ENCODE measurements at regions not wholly inside any gene's neighbourhood (a gene's known extent, or its start where the extent isn't known, plus 50 kb on each side); places are given as distances from the start of the nearest gene placed in this dataset.

DNA sequence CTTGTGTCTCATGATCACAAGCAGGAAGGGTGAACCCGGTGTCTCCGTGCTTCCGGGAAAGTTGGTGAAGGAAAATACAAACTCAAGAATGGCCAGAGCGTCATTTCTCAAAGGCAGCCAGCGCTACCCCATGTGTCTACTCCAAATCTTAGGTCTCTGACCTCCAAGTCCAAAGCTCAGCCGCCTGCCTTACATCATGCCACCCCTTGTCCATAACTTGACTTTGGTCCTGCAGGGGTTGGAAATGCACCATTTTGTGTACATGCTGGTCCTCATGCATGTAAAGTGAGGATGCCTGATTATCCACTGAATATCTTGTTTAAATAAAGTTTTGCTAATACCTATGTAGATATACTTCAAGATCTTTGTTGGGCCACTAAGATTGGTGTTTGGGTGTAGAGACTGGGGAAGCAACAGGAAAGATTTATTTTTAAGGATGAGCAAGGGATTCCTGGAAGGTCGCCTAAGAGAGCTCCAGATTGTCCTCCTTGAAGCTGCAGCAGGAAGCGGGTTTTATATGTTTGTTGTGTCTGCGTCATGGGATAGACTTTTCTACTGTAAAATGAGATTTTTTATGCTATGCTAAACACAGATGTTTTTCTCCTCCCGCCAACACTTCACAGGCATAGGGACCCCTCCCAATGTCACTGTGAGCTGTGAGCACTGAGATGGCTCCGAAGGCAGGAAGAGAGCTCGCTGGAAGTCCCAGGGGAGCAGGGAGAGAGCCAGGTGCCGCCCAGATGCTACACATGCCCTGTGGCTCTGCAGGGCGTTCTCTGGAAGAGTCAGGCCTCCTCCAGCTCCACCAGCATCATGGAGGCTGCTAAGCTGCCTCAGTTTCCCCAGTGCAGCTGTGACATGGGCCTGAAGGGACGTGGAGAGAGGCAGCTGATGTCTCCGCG is 176.2 kb upstream of the HDAC4 start:
- no peak for DNase-seq (ENCODE audit: low read depth, low spot score)

DNA sequence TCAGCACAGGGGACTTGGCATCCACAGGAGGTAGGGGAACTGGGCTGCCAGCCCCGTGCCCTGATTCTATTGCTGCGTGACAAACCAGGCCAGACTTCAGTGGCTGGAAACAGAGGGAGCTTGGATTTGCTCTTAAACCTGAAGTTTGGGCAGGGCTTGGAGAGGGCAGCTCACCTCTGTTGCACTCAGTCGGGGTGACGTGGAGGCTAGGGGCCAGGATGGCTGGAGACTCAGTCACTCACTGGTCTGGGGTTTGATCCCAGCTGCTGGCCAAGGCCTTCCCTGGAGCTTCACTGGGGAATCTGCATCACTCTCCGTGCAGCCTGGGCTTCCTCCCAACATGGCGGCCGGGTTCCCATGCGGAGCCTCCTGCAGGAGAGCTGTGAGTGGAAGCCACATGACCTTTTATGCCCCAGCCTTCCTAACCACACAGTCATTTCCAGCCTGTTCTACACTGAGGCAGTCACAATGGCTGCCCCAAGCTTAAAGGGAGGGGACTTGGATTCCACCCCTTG is 175.2 kb upstream of the HDAC4 start:
- no peak for DNase-seq (ENCODE audit: low read depth, low spot score)

DNA sequence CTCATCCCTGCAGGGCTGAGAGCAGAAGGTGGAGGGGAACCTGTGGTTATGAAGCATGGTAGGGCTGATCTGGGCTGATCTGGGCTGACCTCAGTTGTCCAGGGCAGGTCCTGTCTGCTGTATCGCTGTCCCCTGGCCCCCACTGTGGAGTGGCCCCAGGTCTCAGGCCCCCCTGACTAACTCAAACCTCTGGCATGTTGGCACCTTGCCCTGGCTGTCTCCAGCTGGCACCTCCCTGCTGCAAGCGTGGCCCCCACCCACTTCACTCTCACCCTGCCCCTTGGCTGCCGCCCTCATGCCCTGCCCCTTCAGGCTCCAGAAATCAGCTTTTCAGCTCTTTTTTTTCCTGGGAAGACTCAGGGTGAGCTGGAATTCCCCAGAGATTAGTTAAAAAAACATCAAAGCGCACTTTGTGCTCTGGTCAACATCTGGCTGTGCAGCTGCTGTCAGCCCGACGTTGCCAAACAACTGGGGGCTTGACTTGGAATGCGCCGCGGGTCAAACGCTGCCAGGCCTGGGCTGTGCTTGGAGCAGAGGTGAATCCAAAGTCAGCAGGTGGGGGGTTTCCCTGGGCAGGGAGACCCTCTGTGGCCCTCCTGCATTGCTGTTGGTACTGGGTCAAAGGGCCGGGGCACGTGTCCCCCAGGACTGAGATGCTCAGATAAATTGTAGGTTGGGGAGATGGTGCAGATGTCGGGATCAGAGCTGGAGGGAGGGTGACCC is 173.8 kb upstream of the HDAC4 start:
- DNase-seq (ENCODE audit: low read depth, low spot score): no peak

DNA sequence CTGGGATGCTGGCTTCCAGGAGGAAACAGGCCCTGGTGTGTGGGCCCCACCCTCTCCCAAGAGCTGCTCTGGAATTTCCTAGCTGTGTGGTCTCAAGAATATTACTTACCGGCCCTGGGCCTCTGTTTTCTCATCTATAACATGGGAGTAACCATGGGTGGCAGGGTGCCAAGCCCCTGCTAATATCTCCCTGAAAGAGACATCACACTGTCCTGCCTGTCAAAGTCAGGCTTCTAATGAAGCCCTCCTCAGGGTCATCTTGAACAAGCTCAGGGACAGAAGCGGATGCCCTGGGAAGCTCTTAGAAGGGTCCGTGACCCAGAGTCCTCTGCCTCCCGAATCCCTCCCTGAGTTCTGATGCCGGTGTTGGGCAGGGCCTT is 173.2 kb upstream of the HDAC4 start:
- no peak for DNase-seq (ENCODE audit: low read depth, low spot score)

DNA sequence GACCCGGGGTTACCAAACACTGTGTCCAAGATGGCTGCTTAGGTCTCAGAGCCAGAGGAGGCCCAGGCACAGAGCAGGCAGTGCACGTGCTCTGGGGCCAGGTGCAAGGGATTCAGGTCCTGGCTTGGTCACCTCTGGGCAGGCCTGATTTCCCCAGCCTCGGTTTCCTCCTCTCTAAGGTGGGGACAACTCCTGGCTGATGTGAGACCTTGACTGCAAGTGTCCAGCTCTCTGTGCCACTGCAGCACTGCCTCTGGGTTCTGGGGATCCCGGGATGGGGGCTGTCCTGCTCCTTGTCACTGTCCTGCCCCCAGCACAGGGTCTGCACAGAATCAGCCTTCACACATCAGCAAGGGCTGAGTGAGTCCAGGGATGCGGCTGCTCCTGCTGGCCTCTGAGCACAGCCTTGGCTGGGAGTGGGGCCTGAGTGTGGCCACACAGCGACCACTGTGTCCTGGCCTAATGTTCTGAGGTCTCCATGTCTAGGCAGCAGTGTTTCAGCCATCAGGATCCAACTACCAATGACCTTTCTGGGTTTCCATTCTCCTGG is 170.2 kb upstream of the HDAC4 start:
- DNase-seq (ENCODE audit: low read depth, low spot score): no peak

DNA sequence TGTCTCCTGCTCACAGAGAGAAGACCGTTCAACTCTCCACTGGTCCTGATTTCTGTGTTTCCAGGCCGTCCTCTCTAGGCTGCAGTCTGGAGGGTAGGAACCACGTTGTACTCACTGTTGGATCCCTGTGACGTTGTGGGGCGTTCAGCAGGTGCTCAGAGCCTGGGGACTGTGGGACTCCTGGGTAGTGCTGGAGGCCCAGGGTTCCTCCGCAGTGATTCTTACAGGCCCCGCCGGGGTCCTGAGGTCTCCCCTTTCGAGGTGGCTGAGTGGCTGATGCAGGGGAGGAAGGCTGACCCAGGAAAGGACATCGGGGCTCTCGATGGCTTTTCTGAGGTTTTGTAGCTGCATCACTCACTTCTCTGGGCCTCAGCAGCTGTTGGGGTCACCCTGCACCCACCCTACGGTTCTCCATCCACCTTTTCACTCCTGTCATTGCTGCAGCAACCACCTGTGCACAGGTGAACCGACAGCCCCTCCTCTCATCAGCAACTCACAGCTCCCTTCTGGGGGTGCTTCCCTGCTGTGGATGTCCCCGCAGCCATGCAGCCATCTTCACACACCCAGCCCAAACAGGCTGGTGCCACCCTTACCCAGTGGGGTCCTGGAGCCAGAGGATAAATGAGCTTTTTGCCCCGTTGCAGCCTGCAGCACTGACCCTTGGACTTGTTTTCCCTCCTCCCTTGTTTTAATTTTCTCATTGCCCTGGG is 169.6 kb upstream of the HDAC4 start:
- DNase-seq (ENCODE audit: low read depth, low spot score): no peak

DNA sequence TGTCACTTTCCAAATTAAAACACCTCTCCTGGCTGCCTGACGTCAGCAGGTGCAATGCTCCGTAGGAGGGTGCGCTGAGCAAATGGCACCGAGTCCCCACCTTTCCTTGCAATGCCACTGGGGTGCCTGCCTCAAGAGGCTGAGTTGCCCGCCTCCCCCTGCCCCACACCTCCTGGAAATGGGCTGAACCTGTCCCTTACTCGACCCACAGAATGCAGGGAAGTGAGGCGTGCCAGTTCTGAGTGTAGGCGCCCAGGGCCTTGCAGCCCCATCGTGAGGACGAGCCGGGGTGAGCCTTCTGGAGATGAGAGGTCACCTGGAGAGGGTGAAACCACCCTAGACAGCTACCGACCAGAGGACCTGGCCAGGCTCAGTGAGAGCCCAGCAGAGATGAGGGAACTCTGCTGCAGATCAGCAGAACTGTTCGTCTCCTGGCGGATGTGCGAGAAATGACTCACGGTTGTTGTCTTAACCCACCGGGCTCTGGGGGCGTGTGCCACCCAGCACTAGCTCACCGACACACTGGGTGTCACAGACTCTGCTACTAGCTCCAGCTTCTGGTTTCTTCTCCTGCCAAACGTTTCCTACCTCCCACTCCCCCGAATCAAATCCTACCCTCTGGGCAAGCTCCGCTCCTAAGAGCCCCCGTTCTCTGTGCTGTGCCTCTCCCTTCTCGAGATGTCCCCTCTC is 168.7 kb upstream of the HDAC4 start:
- DNase-seq (ENCODE audit: low read depth, low spot score): peak; percentile 23

DNA sequence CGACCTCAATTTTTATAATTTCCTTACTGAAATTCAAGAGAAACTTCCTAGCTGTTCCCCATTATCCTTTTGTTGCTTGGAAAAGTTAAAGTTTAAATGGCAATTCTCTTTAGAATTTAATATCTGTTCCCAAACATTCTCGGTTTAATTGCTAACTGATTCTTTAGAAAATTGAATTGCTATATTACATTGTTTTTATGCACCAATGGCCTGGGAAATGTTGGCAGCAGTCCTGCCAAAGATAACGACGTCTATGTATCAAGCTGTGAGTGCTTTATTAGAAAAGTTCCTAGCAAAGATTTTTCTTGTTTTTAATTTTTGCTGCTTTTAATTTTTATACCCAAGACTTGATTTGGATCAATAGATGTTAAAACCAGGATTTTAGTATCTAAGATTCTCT is 167.8 kb upstream of the HDAC4 start:
- no peak for DNase-seq (ENCODE audit: low read depth, low spot score)

DNA sequence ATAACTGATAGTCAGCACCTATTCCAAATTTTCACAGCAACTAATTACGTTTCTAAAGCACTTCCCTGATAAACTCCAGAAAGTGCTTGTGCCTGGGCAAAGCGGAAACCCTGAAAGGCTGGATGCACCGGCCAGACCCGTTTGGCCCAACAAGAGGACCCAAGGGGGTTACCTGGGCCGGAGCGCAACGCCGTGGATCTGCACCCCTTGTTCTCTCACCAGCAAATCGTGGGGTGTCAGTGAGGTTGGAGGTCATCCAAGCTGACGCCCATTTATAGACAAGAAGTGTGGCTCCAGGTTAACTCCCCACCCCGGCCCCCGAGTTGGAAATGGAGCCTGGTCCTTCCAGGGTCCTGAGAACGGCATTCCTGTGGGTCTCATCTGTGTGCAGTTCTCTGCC is 167.0 kb upstream of the HDAC4 start:
- DNase-seq (ENCODE audit: low read depth, low spot score): no peak

DNA sequence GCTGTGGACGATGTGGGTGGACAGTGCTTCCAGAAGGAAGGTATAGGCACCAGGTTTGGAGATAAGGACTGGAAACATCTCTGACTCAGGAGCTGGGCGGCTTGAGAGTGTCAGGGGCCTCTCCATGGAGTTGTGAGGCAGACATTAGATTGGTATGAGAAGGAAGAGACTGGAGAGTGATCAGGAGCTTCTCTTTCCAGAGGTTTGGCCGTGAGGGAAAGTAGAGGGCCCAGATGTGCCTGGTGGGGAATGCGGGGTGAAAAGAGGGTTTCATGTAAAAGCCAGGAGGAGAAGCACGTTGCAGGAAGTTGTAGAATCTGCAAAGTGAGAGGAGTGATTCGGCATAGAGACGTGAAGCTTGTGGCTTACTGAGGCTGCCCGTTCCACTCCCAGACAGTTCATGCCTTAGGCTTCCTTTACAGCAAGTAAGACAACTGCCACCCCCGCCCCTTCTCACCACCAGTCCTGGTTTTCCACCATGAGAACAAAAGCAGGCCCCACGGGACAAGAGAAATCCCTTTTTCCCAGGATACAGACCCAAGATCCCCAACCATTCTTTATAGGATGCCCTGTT is 166.3 kb upstream of the HDAC4 start:
- no peak for DNase-seq (ENCODE audit: low read depth, low spot score)

DNA sequence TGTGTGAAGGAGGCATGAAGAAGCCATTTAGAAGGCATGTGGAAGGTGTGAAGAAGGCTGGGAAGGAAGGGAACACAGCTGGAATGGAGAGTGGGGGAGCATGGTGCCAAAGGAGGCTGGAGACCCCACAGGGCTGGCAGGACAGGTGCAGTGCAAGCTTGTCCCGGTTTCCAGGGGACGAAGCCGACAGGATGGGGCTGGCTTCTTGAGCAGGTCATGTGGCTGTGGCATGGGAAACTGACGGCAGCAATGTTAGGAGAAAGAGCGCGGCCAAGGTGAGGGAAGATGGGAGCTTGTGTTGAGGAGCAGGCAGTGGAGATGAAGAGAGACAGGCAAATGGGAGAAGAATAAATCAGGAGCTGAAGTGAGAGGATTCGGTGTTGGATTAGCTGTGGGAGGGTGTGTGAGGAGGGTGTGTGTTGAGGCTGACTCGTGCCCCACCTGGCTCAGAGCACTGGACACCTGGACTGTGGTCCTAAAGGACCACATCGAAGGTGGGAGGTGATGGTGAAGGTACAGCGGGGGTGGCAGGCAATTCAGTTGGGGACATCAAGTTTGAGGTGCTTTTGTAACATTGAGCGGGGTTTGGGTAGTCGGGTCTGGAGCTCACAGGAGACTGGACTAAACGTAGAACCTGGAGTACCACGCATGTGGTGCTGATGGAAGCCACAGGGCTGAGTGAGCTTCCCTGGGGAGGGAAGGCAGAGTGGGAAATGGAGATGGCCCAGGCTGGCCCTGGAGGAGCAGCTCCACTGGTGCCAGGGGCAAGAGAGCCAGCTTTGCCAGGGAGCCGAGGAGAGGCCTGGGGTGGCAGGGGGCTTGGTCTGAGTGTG is 165.6 kb upstream of the HDAC4 start:
- no peak for DNase-seq (ENCODE audit: low read depth, low spot score)

DNA sequence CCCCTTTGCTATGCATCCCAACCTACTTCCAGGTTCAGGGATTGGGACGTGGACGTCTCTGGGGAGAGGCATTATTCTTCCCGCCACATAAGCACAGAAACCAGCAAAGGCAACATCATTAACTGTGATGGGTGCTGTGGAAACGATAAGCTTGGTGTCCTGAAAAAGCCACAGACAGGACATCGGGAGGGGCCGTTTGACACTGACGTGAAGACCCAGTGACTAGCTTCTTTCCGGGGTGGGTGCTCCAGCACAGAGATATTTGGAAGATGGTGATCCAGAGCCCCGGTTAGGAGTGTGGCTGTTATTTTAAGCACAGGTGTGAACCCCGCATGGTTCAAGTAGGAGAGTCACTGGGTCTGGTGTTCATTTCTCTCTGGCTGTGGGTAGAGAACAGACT is 163.8 kb upstream of the HDAC4 start:
- no peak for DNase-seq (ENCODE audit: low read depth, low spot score)

DNA sequence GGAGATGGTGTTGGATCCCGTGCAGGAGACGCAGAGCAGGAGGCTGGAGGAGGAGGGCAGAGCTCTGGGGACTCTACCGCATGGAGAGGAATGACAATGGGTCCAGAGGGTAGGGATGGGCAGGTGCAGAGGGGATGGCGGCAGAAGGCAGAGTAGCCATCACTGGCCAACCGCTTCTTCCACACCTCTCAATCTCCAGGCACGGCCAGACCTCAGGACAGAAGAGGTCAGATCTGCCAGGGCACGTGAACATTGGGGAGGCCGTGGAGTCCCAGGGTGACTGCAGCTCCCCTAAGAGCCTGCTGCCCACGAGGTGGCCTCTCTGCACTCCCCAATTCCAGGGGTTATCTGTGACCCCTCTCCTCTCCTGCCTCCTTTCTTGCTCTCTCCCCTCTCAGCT is 162.7 kb upstream of the HDAC4 start:
- DNase-seq (ENCODE audit: low read depth, low spot score): no peak

DNA sequence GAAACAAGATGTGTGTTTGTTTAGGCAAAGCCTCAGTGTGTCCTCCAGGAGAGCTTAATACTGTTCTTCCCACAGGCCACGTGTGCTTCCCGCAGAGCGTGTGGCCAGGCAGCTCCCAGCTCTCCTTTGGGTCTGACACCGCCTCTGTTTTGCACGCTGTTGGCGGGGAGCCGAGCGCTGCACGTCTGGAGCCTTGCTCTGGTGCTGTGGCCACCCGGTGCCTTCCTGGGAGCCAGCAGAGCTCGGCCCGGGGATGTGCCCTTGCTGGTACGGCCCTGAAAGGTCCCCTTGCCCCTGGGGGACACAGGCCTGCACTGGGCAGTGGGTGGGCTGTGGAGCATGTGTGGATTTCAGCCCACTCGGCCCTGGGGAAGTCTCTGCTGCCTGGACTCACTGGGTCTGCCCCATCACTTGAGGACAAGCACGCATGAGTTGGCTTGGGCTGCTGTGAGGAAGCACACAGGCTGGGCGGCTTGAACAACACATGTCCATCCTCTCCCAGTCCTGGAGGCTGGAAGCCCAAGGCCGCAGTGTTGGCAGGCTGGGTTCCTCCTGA is 160.7 kb upstream of the HDAC4 start:
- DNase-seq (ENCODE audit: low read depth, low spot score): no peak

DNA sequence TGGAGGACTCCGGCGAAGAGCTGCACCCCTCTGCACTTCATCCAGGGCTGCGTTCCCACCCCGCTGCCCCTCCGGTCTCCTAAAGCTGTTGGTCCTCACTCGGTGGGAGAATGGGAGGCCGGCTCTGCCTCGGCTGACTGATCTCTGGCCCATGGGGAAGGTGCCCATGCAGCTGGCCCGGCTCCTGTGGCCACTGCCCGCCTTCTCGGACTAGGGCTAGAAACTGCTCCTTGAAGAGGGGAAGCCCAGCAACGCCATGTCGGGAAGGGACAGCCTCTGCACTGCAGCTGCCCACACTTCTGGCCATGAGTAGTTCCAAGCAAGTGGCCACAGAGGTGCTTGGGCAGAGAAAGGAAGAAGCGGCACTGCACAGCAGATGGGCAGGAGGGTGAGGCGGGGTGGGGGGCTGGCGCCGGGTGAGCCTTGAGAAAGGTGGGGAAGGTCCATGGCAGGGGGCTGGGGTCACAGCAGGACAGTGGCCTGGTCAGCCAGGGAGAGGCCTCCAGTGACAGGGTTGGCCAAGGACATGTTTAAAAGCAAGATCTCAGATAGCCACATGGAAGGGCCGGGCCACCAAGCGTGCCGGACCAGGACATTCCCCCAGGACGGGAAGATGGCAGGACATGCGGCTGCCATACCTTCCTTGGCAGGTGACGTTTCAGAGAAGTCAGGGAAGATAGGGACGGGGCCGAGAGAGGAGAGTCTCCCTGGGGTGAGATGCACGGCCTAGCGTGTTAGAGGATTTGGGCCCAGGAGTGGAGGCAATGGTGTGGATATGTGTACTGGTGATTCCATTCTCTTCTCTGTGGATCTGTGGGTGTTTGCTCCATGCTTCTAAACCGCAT is 158.8 kb upstream of the HDAC4 start:
- DNase-seq (ENCODE audit: low read depth, low spot score): no peak

DNA sequence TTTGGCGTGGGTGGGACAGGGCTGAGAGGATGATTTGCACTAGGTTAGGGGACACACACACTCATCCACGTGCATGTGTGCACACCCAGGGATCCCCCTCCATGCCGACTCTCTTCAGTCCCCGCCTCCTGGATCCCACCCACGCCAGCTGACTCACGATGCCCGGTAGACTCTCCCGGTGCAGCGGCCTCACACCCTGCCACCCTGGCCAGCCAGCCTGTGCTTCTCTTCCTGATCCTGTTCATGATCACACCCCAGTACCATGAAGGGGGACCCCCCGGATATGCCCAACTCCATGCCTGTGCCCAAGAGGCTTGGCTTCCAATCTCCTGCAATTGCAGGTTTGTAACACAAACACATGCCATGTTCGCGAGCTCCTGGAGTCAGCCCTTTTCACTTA is 157.8 kb upstream of the HDAC4 start:
- no peak for DNase-seq (ENCODE audit: low read depth, low spot score)

DNA sequence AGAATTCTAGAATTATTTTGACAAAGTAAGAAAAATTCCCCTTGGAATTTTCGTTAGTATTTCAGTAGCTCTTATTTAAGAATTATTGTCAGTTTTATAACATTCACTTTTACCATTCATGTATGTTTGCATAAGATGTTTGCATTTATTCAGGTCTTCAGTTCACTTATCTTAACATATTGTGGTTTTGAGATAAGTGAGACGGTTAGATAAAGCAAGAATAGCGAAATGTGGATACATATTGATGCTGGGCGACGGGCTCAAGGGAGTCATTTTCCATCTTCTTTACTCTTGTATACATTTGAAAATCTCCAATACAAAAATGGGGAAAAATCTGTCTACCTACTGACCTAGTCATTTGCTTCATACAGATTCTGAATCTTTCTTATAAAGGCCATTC is 156.7 kb upstream of the HDAC4 start:
- no peak for DNase-seq (ENCODE audit: low read depth, low spot score)

DNA sequence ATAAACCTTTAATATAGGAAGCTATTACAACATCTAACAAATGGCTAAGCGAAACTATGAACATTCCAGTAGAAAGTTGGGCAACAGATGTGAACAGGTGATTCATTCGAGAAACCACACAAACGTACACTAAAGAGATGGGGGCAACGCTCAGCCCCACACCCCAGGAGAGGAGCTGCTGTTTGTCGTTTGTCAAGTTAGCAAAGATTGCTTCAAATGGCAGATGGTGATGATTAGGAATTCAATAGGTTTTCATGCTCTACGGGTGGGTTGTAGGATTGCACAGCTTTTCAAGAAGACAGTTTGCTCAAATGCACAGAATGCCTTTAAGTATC is 154.7 kb upstream of the HDAC4 start:
- no peak for DNase-seq (ENCODE audit: low read depth, low spot score)
